ENCODE measurements at regions not wholly inside any gene's neighbourhood (a gene's known extent, or its start where the extent isn't known, plus 50 kb on each side); places are given as distances from the start of the nearest gene placed in this dataset.
"Not testable (repeated sequence)": the region's sequence is repeated elsewhere in the genome, so short reads cannot be mapped to it uniquely, and the experiment has no call there.

DNA sequence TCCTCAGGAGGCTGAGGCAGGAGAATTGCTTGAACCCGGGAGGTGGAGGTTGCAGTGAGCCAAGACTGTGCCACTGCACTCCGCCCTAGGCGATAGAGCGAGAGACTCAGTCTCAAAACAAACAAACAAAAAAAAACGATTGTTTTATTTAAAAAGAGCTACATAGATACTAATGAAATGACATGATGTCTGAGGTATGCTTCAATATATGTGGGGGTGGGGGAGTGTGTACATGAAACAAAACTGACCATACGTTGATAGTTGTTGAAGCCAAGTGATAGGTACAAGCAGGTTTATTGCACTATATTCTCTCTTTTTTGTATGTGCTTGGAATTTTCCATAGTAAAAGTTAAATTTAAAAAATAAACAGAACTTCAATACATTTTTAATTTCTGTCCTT is 240.1 kb downstream of the TFAP2A start:
- DNase-seq: no peak

DNA sequence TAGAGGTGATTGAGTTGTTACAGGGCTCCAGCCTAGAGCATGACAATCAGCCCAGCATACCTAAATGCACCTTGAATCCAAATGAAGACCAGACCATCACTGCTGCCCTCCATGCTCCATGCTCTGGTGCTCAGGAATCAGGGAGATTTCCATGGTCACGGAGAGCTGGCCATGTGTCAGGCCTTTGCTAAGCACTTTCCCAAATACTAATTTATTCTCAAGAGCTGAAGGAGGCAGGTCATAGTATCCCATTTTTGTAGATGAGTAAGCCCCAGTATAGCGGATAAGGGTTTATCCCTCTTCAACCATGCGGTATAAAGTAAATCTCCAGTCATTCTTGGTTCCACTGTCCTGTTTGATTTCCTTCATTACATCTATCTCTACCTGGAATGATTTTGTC is 240.8 kb downstream of the TFAP2A start:
- DNase-seq: no peak

DNA sequence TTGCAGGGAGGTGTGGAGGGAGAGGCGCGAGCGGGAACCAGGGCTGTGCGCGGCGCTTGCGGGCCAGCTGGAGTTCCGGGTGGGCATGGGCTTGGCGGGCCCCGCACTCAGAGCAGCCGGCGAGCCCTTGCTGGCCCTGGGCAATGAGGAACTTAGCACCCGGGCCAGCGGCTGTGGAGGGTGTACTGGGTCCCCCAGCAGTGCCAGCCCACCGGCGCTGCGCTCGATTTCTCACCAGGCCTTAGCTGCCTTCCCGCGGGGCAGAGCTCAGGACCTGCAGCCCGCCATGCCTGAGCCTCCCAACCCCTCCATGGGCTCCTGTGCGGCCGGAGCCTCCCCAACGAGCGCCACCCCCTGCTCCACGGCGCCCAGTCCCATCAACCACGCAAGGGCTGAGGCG is 243.2 kb downstream of the TFAP2A start:
- not testable (repeated sequence) for DNase-seq

GRCh38 chr6:10170816-10171215 is 244.1 kb downstream of the TFAP2A start:
- no peak for DNase-seq

DNA sequence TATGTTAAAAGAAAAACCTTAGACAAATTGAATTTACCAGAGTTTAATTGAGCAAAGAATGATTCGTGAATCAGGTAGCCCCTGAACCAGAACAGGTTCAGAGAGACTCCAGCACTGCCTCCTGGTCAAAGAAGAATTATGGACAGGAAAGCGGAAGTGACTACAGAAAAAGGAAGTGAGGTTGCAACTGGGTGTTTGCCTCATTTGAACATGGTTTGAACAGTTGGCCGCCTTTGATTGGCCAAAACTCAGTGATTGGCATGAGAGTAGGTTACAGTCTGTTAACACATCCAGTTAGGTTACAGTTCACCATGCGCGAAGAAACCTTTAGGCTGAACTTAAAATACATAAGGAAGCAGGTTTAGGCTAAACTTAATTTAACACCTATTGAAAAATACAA is 248.8 kb downstream of the TFAP2A start:
- DNase-seq: no peak

DNA sequence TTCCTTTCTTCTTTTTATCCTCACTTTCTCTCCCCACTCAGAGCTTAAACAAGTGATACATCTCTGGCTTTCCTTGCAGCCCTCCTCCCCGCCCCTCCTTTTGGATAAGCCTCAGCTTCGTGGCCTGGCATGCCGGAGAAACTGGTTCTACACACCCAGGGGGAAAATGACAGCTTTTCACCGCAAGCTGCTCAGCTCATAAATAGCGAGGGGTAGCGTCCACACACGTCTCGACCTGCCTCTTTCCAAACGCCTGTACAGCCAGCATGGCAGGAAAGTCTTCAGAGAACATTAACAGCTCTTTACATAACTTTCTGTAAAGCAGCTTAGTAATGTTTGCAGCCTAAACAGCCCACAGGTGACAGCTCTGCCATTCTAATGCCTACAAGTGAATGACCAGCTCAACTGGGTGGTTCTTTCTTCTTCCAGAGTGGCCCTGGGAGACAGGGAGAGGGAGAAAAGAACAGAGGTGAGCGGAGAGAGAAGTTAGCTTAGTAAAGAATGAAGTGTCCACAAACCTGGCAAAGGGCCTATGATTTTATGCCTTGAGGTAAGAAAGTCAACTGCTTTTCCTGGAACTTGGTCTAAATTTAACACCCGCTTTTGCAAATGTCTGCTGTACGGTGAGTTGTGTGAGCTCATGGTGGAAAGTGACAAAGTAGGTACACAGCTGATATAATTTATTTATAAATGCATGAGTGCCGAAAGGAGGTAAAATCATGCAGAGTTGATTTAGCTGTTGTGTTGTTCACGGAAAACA is 251.5 kb downstream of the TFAP2A start:
- no peak for DNase-seq

DNA sequence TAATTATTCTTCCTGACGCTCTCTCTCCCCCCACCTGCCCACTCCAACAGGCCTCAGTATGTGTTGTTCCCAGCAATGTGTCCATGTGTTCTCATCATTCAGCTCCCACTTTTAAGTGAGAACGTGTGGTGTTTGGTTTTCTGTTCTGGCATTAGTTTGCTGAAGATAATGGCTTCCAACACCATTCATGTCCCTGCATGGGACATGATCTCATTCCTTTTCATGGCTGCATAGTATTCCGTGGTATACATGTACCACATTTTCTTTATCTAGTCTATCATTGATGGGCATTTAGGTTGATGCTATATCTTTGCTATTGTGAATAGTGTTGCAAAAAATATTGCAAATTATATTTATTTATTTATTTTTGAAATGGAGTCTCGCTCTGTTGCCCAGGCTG is 258.0 kb downstream of the TFAP2A start:
- DNase-seq: no peak

DNA sequence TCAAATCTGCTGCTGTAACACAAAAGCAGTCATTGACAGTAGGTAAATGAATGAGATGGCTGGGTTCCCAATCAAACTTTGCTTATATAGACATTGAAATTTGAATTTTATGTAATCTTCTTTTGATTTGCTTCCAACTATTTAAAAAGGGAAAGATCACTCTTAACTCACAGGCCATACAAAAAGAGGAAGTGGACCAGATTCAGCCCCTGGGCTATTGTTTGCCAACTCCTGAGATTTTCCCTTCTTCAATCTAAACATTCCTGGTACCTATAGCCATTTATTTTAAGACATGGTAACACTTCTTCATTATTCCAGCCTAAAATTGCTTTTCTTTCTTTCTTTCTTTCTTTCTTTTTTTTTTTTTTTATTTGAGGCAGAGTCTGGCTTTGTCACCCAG is 260.6 kb downstream of the TFAP2A start:
- no peak for DNase-seq

DNA sequence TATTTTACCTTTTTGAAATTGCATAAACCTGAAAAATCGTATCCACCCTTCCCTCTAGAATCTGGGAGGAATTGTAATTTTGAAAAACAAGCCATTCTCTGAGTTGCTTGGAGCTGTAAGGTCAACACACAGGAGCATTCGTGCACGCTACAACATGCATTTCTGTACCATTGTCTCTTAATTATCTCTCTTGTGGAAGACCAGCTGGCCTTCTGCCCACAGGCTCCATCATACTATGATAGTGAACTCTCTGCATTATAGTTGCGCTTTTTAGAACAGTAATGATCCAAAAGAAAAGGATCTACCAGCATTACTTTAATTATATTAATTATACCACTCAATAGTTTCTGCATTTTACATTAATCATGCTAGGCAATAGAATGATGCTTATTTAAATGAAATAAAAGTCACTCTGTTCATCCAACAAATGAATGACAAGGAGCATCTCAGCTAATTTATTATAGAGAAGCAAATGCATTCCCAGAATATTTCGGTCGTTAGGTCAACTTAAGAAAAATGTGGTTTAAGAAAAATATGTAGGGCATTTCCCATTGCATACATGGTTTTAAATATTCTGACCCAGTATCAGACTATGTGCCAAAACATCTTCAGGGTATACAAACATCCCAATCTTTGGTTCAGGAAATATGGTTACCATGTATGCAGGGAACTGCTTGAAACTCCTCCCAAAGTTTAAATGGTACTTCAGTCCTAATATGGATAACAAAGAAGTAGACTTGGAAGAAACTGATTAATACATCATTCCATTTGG is 263.5 kb downstream of the TFAP2A start:
- peak; percentile 93 for DNase-seq

- DNase-seq: no peak
Measured at GRCh38 chr6:10149603-10150002, 265.3 kb downstream of the TFAP2A start.

- peak; percentile 72 for DNase-seq
Measured at GRCh38 chr6:10146715-10147451, 268.0 kb downstream of the TFAP2A start.

GRCh38 chr6:10144772-10145171 is 270.1 kb downstream of the TFAP2A start:
- DNase-seq: no peak

DNA sequence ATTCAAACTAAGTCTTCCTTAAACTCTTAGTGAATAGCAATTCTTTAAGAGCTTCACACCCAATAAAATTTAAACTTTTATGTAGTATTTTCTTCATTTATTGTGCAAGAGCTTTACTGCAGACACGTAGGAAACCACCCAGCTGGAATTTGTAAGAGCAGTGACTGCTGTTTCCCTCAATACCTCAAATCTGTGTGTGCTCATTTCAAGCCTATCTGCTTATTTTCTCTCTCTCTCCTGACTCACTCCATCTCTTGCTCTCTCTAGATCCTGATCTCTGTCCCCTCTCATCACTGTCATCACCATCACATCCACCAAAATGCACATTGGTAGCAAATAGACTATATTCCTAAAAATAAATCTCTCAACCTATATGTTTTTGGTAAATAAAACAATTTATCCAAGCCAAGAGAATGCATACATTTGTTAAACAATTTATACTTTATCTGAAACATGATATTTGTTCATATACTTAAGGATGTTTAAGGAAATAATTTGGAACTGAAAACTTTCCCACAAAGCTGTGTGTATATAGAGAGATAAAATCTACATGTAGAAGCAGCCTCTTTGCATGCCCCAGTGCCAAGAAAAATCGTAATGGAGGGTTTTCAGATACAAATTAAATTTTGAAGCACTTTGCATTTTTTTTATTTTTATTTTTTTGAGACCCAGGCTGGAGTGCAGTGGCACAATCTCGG is 273.0 kb downstream of the TFAP2A start:
- peak; percentile 27 for DNase-seq

DNA sequence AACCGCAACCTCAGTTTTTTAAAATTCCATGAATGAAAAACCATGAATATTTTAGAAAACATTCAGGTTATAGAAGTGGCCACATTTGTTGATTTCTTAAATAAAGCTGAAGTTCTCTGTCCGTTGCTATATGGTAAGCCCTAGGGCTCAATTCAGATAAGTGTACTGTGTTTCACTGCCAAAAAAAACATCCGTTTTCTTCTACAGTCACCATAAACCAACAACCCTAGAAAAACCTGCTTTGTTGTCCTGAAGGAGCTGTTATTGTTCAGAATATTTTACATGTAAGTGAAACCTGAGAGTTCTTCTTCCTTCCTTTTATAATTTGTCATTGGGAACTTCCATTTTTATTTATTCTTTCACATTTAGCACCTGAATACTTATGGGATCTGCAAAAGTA is 274.1 kb downstream of the TFAP2A start:
- no peak for DNase-seq

DNA sequence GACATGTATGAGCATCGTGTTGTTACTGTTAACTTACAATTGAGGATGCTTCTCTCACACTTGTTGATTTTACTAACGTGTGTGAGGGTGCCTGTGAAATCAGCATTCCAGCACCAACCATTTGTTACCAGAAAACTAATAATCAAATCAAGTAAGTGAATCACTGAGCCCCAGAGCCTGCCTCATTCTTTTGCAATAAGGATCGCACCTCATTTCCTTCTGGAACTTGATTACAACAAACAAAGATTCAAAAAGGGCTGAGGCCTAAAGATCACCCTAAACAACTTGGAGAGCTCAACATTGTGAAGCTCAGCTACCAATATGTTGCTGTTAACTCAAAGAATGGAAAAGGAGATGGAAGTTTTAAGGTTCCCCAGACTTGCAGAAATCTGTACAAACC is 274.7 kb downstream of the TFAP2A start:
- DNase-seq: no peak

GRCh38 chr6:10138917-10139316 is 276.0 kb downstream of the TFAP2A start:
- peak; percentile 80 for DNase-seq

- no peak for DNase-seq
Measured at GRCh38 chr6:10136636-10137035, 278.2 kb downstream of the TFAP2A start.

GRCh38 chr6:10134185-10134584 is 280.7 kb downstream of the TFAP2A start:
- DNase-seq: not testable (repeated sequence)

DNA sequence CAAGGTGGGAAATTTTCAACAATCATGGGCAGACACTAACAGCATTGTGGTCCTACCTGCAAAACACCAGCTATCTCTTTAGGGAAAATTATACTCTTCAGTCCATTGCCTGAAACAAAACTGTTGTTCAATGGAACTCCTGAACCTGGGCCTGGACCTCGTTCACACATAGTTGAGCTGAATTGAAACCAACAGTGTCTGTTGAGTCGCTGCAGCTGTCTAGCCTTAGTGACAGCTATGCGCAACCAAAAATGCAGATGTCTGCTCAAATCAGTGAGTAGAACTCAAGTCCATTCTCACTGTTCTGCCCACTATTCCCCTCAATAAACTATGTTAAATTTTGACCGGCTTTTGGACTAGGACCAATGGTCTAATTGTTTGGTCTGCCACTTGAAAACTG is 286.2 kb downstream of the TFAP2A start:
- DNase-seq: no peak

DNA sequence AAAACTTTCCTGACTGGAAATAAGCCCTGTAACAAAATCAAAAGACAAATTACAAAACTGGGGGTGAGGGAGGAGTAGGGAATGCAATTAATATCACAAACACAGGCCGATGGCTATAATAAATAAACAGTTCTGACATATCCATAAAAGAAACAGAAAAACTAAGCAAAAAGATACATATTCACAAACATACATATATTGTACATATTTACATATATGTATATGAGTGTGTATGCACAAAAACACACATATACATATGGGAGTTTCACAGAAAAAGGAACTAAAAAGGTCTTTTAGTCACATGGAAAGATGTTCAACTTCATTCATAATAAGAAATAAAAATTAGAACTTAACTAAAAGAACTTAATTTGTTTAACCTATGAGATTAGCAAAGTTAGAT is 292.7 kb downstream of the TFAP2A start:
- DNase-seq: no peak

DNA sequence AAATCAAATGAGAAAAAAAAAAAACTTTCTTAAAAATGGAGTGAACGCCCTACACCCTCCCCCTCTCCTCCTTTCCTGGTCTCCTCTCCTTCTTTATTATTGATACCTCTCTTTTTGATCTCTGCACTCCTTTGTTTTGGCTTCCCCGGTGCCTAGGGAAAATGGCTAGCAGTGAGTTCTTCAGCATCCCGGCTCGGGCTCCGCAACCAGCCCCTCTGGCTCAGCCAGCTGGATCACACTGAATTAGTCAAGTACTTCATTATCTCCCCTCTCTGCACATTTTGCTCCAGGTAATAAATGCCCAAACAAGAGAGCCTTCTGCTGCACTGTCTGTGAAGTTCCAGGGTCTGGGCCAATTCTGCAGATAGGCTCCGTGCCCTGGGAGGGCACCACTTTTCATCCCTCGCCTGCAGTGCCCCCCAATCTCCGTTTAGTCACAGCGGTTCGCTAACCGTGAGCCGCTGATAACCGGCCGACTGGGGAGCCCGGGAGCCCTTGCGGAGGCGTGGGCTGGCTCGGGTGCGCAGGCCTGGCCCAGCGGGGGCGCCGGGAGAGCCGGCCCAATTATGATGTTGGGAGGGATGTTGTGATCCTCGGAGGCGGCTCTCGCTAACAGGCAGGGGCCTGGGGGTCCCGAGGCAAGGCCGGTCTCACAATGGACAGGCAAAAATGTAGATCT is 301.9 kb downstream of the TFAP2A start:
- DNase-seq: no peak

- no peak for DNase-seq
Measured at GRCh38 chr6:10111975-10112374, 302.9 kb downstream of the TFAP2A start.
